Stimulated activated CD4-positive, alpha-beta T cell treated with anti-CD3 and anti-CD28 coated beads, Interleukin-4, amount 100 ng/mL, for 4 hours (primary cell): ENCODE measurements at regions not wholly inside any gene's neighbourhood (a gene's known extent, or its start where the extent isn't known, plus 50 kb on each side); places are given as distances from the start of the nearest gene placed in this dataset.

ENCODE experiments used
- DNase-seq, 2 experiments: peaks; one replicate each; pipeline ENCODE4 v3.0.0-alpha.2; 2020

- no peak for DNase-seq
These were observed 1045.1 kb downstream of the TBC1D22A start for GRCh38 chr22:47807506-47807905.

DNA sequence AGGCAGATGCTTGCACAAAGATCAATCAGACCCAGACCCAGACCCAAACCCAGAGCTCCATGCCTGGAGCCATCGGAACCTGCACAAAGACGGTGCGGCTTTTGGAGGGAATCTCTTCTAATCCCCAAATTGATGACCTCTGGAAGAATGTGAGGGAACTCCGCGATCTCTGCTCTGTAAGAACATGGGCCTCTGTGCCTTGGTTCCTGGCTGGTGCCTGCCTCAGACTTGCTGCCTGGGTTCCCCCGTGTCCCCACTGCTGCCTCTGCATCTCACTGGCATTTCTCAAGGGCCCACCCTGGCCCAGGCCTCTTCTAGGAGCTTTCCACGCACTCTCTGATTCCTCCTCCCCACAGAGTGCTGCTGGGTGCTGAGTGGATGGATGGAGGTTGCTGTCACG is 1044.4 kb downstream of the TBC1D22A start:
- DNase-seq = no peak

- no peak for DNase-seq
These were observed 1043.0 kb downstream of the TBC1D22A start for GRCh38 chr22:47805394-47805935.

DNA sequence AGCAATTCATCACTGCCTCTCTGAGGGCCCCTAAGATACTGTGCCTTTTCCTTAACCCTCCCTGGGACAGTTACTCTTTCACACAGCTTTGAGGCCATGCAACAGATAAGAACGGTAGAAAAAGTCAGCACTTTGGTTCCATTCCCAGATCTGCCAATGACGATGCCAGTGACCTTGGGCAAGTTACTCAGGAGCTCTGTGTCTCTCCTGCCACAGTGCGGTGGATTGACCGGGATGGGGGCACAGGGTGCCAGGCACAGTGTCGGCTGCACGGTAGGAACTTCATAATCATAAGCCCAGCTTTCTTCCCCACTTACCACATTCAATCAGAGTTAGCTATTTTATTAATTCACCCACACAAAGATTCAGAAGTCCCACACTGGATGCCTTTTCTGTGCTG is 1041.8 kb downstream of the TBC1D22A start:
- DNase-seq = no peak

GRCh38 chr22:47802421-47802820 is 1040.0 kb downstream of the TBC1D22A start:
- DNase-seq = no peak

- DNase-seq = no peak
These were observed 1039.2 kb downstream of the TBC1D22A start for GRCh38 chr22:47801541-47802245.

DNA sequence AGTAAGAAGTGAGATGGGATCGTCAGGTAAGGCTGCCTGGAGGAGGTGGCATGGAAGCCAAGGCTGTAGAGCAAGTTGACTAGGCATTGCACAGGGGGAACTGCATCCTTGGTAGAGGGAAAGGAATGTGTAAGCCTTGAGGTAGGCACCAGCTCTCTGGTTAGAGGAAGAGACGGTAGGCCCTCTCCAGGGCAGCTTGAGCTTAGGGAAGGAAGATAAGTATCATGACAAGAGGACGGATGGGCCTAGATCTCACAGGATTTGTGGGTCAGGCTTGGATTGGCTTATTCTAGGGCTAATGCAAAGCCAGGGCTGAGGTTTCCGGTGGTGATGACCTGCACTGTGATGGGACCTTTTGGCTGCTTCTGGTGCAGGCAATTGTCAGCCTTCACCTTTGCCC is 1035.8 kb downstream of the TBC1D22A start:
- DNase-seq = no peak

GRCh38 chr22:47797342-47797945 is 1035.0 kb downstream of the TBC1D22A start:
- DNase-seq = no peak

- DNase-seq = no peak
These were observed 1033.9 kb downstream of the TBC1D22A start for GRCh38 chr22:47796128-47796908.

GRCh38 chr22:47795477-47796127 is 1033.2 kb downstream of the TBC1D22A start:
- no peak for DNase-seq

DNA sequence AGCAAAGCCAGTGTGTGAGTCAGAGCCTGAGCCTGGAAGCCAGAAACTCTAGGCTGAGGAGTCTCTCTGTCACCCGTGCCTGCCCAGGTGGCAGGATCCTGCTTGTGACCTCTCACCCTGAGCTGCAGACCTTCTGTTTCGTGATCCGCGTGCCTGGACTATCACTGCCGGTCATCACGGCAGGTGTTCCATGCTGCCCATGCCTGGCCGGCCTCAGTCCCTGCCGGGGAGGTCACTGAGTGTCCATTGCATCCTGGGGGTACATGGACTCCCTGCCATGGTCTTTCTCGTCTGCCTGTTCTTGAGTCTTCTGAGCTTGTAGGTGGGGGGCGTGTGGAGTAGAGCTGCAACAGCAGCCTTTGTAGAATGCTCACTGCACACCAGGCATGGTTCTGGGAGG is 1032.4 kb downstream of the TBC1D22A start:
- no peak for DNase-seq

- no peak for DNase-seq
These were observed 1031.1 kb downstream of the TBC1D22A start for GRCh38 chr22:47793304-47794101.

DNA sequence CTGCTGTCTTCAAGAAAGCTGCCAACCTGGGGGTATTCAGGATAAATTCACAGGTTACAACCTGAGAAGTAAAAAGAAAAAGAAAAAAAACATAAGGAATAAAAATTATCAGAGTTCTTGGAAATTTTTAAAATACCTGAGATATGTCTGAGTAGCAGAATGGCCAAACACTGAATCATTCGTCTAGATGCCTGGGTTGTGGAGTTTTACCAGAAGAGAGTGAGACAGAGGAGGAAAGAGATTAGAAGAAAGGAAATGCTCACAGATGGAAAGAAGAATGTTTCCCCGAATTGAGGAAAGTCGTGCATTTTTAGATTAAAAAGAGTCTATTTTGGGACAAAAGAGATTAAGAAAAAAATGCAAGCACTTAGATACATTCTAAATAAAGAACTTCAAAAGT is 1026.7 kb downstream of the TBC1D22A start:
- no peak for DNase-seq

- DNase-seq = no peak
These were observed 1026.0 kb downstream of the TBC1D22A start for GRCh38 chr22:47788461-47788860.

GRCh38 chr22:47787501-47788227 is 1025.2 kb downstream of the TBC1D22A start:
- DNase-seq = no peak

- no peak for DNase-seq
These were observed 1024.3 kb downstream of the TBC1D22A start for GRCh38 chr22:47786650-47787290.

DNA sequence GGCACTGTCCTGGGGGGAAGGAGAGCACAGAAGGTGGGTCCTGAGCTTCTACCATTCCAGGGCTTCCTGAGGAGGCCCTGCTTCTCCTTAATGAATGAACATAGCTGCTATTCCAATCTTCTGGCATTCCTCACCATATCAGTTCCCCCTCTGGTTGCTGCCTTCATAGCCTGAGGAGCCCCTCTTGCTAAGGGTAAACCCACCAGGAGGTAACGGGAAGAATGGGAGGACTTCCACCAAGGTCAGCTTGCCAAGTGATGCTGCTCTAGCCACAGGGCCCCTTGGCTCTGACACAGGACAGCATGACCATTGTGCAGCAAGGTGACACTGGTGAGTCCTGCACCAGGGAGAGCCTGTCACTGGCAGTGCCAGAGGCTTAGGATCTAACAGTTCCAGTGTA is 1022.5 kb downstream of the TBC1D22A start:
- no peak for DNase-seq

DNA sequence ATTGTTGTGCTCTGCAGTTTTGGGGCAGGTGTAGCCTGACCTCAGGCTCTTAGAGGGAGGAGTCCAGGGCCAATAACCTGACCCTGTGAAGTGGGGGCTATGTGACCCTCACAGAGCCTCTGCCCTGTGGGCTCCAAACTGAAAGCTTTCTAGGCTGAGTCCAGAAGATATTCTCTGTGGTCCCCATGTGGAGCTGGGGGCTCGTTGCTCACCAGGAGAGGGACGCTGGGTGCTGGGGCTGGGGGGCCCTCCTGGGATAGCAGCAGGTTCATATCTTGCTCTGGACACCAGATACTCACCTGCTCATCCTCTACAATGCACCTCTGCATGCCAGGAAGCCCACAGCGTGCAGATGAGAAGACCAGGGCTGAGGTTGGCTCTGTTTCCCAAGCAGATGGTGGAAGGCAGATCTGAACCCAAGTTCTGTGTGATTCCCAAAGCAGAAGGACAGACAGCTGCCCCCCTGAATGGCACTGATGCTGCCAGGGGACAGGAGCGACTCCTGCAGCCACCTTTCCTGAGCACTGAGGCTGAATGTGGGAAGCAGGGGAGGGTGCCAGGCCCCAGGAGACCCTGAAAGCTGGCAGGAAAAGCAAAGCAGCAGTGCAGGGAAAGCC is 1022.0 kb downstream of the TBC1D22A start:
- DNase-seq = no peak

DNA sequence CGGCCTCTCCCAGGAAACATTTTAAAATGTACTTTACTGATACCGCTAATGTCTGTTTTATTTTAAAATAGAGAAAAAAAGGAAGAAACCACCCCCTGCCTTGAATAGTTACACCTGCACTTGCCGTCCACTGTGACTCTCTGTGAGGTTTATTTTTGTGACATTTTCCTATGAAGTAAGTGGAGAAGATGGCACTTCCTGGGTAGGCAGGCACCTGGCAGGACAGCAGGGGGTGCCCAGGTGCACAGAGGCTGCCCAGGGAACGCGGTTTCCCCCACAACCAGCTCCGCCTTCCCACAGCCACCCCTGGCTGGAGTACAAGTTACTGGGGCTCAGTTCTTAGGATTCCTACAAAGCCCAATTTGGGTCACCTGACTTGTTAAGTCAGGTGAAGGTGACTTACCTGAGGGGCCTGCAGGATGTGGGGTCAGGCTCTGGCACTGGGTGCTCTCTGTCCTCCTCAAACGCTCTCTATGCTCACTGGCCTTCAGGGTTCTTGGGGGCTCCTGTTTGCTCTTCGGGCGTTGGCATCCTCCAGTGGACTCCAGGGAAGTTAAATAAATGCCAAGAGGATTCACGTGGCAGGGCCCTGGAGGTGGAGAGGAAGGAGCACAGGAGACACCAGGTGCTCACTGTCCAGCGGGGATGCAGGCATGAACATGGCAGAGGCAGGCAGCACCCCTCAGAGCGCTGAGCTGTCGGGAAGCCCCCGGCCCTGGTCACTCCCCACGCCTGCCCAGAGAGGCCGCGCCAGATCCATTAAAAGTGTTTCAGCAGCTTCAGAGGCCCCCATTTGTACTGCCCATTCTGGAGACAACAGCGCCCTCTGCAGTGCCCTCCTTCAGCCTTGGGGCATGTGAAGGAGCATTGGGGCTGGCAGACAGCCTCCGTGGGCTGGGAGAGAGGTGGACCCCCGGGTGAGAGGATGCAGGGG is 1021.2 kb downstream of the TBC1D22A start:
- DNase-seq = no peak
